HepG2 (cell line): ENCODE measurements at regions not wholly inside any gene's neighbourhood (a gene's known extent, or its start where the extent isn't known, plus 50 kb on each side); places are given as distances from the start of the nearest gene placed in this dataset.

ENCODE experiments used
- CTCF ChIP-seq: sonication (generic); formaldehyde crosslinking; IDR thresholded peaks from 2 replicates; pipeline ENCODE4 v1.5.0; 2020; ENCODE audit warnings: mild to moderate bottlenecking, missing genetic modification reagents, moderate library complexity
- FOXK2 ChIP-seq: fragments of 450-650 bp; IDR thresholded peaks from 2 replicates; pipeline ENCODE4 v1.6.1; 2016
- NONO ChIP-seq, 2 experiments: fragments of 450-650 bp in 1 of 2; sonication (generic) in 1 of 2; formaldehyde crosslinking in 1 of 2; IDR thresholded peaks in 1 of 2; conservative IDR thresholded peaks in 1 of 2; 2 replicates each; pipeline versions ENCODE4 v1.6.1 to v1.8.0; 2017 to 2022; ENCODE audit warnings: mild to moderate bottlenecking in 1 of 2, missing genetic modification reagents in 1 of 2, moderate library complexity in 1 of 2
- RAD21 ChIP-seq: fragments of 450-650 bp; formaldehyde crosslinking; IDR thresholded peaks from 2 replicates; pipeline ENCODE4 v1.5.0; 2020; ENCODE audit warnings: mild to moderate bottlenecking
- ZZZ3 ChIP-seq: sonication (generic); formaldehyde crosslinking; IDR thresholded peaks from 2 replicates; pipeline ENCODE4 v1.4.0; 2020; ENCODE audit warnings: missing genetic modification reagents, mild to moderate bottlenecking, borderline replicate concordance

GRCh38 chr1:233477359-233477758 lies 136.5 kb upstream of the KCNK1 start:
- TF ChIP-seq FOXK2, result no peak
- TF ChIP-seq NONO (IDR thresholded peaks at IDR 0.05), result no peak
- no peak for TF ChIP-seq NONO (CRISPR knock-in tag; conservative IDR thresholded peaks at IDR 0.05)
- no peak for TF ChIP-seq CTCF (CRISPR knock-in tag)
- no peak for TF ChIP-seq ZZZ3 (CRISPR knock-in tag)
- TF ChIP-seq RAD21 (CRISPR knock-in tag), result no peak
